Neutrophil (primary cell): ENCODE measurements at regions not wholly inside any gene's neighbourhood (a gene's known extent, or its start where the extent isn't known, plus 50 kb on each side); places are given as distances from the start of the nearest gene placed in this dataset.

Experiments
- H3K27ac ChIP-seq: fragments of 200-600 bp; sonication (generic); 2 replicates; pipeline ENCODE4 v1.5.1; 2016; ENCODE audit warnings: mild to moderate bottlenecking, moderate library complexity
- H3K27me3 ChIP-seq: fragments of 200-600 bp; sonication (generic); 2 replicates; pipeline ENCODE4 v1.6.0; 2016; ENCODE audit warnings: mild to moderate bottlenecking
- H3K36me3 ChIP-seq: fragments of 200-600 bp; sonication (generic); 2 replicates; pipeline ENCODE4 v1.5.1; 2017
- H3K4me1 ChIP-seq, 2 experiments: fragments of 200-600 bp in 1 of 2; sonication (generic) in 1 of 2; 1 replicate in 1 of 2; 2 replicates in 1 of 2; pipeline versions ENCODE4 v1.5.1 to v1.6.1; 2013 to 2016; ENCODE audit warnings: low read depth in 1 of 2, low read length in 1 of 2, mild to moderate bottlenecking in 1 of 2, moderate library complexity in 1 of 2; ENCODE audit not compliant: control insufficient read depth in 1 of 2, insufficient read depth in 1 of 2
- H3K4me3 ChIP-seq, 2 experiments: fragments of 200-600 bp in 1 of 2; sonication (generic) in 1 of 2; 1 replicate in 1 of 2; 2 replicates in 1 of 2; pipeline ENCODE4 v1.5.1; 2013 to 2016; ENCODE audit warnings: low read depth in 1 of 2, low read length in 1 of 2, mild to moderate bottlenecking in 1 of 2, moderate library complexity in 1 of 2
- H3K9me3 ChIP-seq: fragments of 200-600 bp; sonication (generic); 2 replicates; pipeline ENCODE4 v1.5.1; 2016
- CTCF ChIP-seq: fragments of 200-600 bp; sonication (generic); IDR thresholded peaks from 2 replicates; pipeline ENCODE4 v1.5.1; 2016; ENCODE audit warnings: antibody characterized with exemption

GRCh38 chr7:67466109-67466508, 469.5 kb downstream of the TYW1 start:
- no peak for TF ChIP-seq CTCF
- H3K27ac ChIP-seq, result no peak overlapping the region
- no peak overlapping the region for H3K4me3 ChIP-seq
- H3K27me3 ChIP-seq, result peaks cover 10% of the 10 kb centered on the region
- no peaks in the 10 kb centered on the region for H3K9me3 ChIP-seq
- H3K36me3 ChIP-seq, result no peaks in the 10 kb centered on the region
- no peaks in the 10 kb centered on the region for H3K4me1 ChIP-seq

- Histone ChIP-seq H3K4me1 (no peaks in the 10 kb centered on the region), H3K27me3 (no peaks in the 10 kb centered on the region), H3K9me3 (no peaks in the 10 kb centered on the region), H3K27ac (no peak overlapping the region), H3K4me3 (no peak overlapping the region), H3K36me3 (no peaks in the 10 kb centered on the region)
- TF ChIP-seq CTCF, result no peak
Measured at GRCh38 chr7:67470256-67470751, 473.7 kb downstream of the TYW1 start.

- TF ChIP-seq CTCF, result no peak
- no peaks in the 10 kb centered on the region for H3K27me3 ChIP-seq
- H3K9me3 ChIP-seq, result no peaks in the 10 kb centered on the region
- no peak overlapping the region for H3K4me3 ChIP-seq
- H3K27ac ChIP-seq, result no peak overlapping the region
- H3K4me1 ChIP-seq, result no peaks in the 10 kb centered on the region
- no peaks in the 10 kb centered on the region for H3K36me3 ChIP-seq
Measured at GRCh38 chr7:67475293-67475692, 478.7 kb downstream of the TYW1 start.

GRCh38 chr7:67478066-67478465, 481.4 kb downstream of the TYW1 start:
- TF ChIP-seq CTCF, result no peak
- Histone ChIP-seq H3K9me3 (no peaks in the 10 kb centered on the region), H3K36me3 (no peaks in the 10 kb centered on the region), H3K27me3 (no peaks in the 10 kb centered on the region), H3K4me1 (no peaks in the 10 kb centered on the region), H3K4me3 (no peak overlapping the region), H3K27ac (no peak overlapping the region)

GRCh38 chr7:67484244-67484751, 487.7 kb downstream of the TYW1 start:
- Histone ChIP-seq H3K9me3 (no peaks in the 10 kb centered on the region), H3K4me3 (no peak overlapping the region), H3K4me1 (no peaks in the 10 kb centered on the region), H3K27ac (no peak overlapping the region), H3K36me3 (no peaks in the 10 kb centered on the region), H3K27me3 (no peaks in the 10 kb centered on the region)
- TF ChIP-seq CTCF, result no peak

GRCh38 chr7:67486401-67486800, 489.8 kb downstream of the TYW1 start:
- TF ChIP-seq CTCF, result no peak

More at GRCh38 chr7:67486401-67486800, 489.8 kb downstream of the TYW1 start:
- H3K4me1 ChIP-seq, result no peaks in the 10 kb centered on the region
- no peaks in the 10 kb centered on the region for H3K27me3 ChIP-seq
- no peaks in the 10 kb centered on the region for H3K36me3 ChIP-seq
- H3K9me3 ChIP-seq, result no peaks in the 10 kb centered on the region
- H3K27ac ChIP-seq, result no peak overlapping the region
- H3K4me3 ChIP-seq, result no peak overlapping the region
